ENCODE measurements at regions not wholly inside any gene's neighbourhood (a gene's known extent, or its start where the extent isn't known, plus 50 kb on each side); places are given as distances from the start of the nearest gene placed in this dataset.
"Not testable (repeated sequence)": the region's sequence is repeated elsewhere in the genome, so short reads cannot be mapped to it uniquely, and the experiment has no call there.

GRCh38 chr4:189697675-189698245 lies 242.9 kb upstream of the FRG1 start:
- DNase-seq (ENCODE audit: low read depth) = not testable (repeated sequence)

DNA sequence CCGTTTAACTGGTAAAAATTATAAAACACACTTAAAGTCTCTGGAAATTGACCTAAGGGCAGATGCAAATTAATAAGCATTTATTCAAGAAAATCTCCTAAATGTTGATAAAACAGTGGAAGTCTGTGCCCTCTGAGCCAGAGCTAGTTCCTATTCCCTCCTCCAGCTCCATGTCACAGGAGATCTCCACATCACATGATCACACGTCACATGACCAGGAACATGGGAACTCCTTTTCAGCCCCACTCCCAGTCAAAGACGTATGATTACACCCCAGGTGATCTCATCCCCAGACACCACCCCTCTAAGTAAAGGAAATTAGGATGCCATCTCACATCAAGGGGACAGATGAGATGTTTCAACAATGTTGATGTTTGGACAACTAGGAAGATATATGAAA lies 237.7 kb upstream of the FRG1 start:
- not testable (repeated sequence) for DNase-seq (ENCODE audit: low read depth)

DNA sequence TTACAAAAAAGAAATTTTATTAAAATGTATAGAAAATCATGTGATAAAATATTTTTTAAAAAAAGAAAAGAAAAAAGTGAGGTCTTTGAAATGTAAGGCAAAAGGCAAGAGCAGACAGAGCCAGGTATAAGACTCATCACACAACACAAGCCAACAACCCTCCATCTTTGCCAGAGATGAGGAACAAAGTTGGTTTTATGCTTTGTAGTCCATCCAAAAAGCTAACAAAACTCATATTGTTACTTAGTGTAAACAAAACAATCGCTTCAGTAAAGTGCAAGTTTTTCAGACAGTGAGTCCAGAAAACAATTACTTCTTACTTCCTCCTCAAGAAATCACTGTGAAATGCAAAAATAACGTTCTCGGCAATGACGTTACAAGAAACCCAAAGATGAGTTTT lies 233.9 kb upstream of the FRG1 start:
- DNase-seq (ENCODE audit: low read depth) = not testable (repeated sequence)

- not testable (repeated sequence) for DNase-seq (ENCODE audit: low read depth)
Measured at GRCh38 chr4:189707227-189707626, 233.4 kb upstream of the FRG1 start.

GRCh38 chr4:189711956-189712355 lies 228.7 kb upstream of the FRG1 start:
- DNase-seq (ENCODE audit: low read depth) = not testable (repeated sequence)

GRCh38 chr4:189721016-189721993 lies 219.4 kb upstream of the FRG1 start:
- DNase-seq (ENCODE audit: low read depth) = not testable (repeated sequence)

GRCh38 chr4:189722324-189723003 lies 218.2 kb upstream of the FRG1 start:
- DNase-seq (ENCODE audit: low read depth) = not testable (repeated sequence)

- not testable (repeated sequence) for DNase-seq (ENCODE audit: low read depth)
Measured at GRCh38 chr4:189727982-189728638, 212.6 kb upstream of the FRG1 start.

GRCh38 chr4:189731989-189732388 lies 208.7 kb upstream of the FRG1 start:
- not testable (repeated sequence) for DNase-seq (ENCODE audit: low read depth)

DNA sequence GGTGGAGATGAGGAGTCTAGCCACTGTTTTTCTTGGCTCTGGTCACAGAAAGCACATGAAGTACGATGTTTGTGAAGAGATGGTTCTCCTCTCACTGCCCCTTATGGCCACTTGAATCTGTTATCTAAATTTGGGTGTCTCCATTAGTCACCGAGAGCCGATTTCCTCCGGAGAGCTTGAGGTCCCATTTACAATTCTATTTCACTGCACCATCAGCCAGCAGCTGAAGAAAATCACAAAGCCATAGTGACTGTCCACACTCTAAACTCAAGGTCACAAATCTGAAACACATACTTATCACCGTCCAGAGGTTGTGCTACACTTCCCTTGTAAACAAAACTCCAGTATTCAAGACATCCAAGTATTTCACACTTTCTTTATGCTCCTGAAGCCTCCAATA lies 207.2 kb upstream of the FRG1 start:
- not testable (repeated sequence) for DNase-seq (ENCODE audit: low read depth)

GRCh38 chr4:189734648-189735267 lies 205.9 kb upstream of the FRG1 start:
- not testable (repeated sequence) for DNase-seq (ENCODE audit: low read depth)

DNA sequence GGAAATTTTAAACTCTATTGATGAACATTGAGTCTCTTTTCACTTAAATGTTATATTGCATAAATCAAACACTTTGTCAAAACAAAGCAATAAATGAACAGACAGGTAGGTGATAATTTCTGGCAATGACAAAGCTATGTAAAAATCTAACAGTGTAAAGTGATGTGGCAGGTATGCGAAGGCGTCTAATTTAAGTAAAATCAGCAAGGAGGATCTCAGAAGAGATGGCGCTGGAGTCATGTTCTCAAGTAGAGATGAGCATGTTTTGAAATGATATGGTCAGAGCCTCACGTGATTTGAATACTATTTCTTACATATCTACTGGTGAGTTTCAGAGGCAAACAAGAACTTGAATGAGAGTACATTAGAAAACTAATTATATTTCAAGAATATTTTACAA lies 204.0 kb upstream of the FRG1 start:
- DNase-seq (ENCODE audit: low read depth) = not testable (repeated sequence)

DNA sequence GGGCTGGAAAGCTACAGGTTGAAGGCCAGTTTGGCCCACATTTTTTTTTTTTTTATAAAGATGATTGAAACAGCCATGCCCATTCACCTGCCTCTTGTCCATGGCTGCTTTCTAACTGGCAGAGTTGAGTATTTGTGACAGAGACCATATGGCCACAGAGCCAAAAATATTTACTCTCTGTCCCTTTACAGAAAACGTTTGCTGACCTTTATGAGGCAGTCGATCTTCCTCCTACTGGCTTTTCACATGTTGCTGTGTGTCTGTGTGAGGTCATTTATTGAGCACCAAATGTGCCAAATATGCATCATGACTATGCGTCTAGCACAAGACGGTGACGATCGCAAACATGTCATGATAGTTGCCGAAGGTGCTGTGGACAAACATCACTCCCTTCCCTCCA lies 200.6 kb upstream of the FRG1 start:
- DNase-seq (ENCODE audit: low read depth) = not testable (repeated sequence)

- DNase-seq (ENCODE audit: low read depth) = no peak
Measured at GRCh38 chr4:189740873-189741272, 199.8 kb upstream of the FRG1 start.

DNA sequence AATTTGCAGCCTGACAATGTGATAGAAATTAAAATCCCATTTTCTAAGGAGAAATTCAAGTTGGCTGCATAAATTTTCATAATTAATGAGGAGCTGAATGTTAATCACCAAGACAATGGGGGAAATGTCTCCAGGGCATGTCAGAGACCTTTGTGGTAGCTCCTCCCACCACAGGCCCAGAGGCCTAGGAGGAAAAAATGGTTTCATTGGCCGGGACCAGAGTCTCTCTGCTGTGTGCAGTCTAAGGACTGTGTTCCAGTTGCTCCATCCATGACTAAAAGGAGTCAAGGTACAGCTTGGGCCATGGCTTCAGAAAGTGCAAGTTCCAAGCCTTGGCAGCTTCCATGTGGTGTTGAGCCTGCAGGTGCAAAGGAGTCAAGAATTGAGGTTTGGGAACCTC lies 187.6 kb upstream of the FRG1 start:
- not testable (repeated sequence) for DNase-seq (ENCODE audit: low read depth)

DNA sequence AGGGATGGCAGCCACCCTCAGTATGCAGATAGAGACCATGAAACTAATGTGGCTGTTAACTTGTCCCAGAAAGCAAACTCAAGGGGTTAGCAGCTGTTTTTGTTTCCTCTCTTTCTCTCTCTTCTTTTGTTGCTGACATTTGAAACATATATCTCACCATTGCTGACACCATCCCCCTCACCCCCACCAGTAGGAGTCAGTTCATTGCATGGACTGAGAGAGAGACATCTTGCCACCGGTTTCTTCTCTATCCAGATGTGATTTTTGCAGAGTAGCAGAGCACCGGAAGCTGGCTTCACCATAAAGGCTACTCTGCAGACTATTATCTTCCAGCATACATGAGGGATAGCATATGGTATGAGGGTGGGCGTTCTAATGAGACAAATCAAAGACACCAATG lies 177.1 kb upstream of the FRG1 start:
- DNase-seq (ENCODE audit: low read depth) = no peak

GRCh38 chr4:189765301-189765700 lies 175.4 kb upstream of the FRG1 start:
- no peak for DNase-seq (ENCODE audit: low read depth)

DNA sequence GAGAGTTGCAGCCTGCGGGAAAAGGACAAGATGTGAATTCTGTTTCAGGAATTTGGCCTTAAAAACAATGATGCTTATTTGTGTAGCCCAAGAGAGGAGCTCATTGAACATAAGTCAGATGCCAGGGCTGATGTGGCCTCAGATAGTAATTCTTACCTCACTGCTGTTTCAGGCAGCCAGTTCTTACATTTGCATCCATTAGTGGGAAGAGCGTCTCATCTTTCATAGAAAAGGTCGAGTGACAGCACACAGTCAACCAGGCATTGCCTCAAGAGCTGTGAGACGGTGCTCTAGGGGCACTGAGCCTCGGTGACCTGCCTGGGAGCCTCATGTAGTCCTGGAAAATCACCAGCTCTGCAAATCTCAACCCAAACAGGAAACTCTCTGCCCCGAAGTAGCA lies 174.9 kb upstream of the FRG1 start:
- DNase-seq (ENCODE audit: low read depth) = no peak

DNA sequence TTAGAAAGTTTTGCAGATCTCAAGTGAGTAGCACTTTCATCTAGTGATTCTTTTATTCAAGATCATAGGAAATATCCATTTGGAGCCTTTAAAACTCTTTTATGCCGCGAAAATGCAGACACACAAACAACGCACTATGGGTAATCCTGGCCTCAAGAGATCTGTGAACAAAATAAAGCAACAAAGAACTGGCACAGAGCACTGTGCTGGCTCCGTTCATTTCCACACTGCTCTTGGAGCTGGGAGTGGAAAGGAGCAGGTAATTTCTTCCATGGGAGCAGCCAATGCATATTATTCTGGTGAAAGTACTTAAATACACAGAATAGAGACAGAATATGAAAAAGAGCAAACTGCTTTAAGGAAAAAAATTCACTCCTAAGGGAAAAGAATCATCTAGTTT lies 172.7 kb upstream of the FRG1 start:
- DNase-seq (ENCODE audit: low read depth) = no peak

DNA sequence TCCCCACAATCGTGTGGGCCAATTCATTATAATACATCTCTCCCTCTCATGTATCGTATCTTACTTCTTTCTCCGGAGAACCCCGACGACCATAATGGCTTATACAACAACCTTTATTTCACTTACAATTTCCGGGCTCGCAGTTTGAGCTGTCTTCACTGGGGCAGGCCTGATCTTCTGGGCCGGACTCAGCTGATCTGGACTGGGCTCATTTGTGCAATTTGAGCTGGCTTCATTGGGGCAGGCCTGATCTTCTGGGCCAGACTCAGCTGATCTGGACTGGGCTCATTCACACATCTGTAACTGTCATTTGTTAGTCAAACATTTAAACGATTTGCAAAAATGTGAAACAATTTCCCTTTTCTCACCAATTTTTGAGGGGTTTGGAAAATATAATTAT lies 171.5 kb upstream of the FRG1 start:
- DNase-seq (ENCODE audit: low read depth) = no peak

- no peak for DNase-seq (ENCODE audit: low read depth)
Measured at GRCh38 chr4:189771696-189772361, 168.8 kb upstream of the FRG1 start.
